ENCODE measurements at regions not wholly inside any gene's neighbourhood (a gene's known extent, or its start where the extent isn't known, plus 50 kb on each side); places are given as distances from the start of the nearest gene placed in this dataset.

DNA sequence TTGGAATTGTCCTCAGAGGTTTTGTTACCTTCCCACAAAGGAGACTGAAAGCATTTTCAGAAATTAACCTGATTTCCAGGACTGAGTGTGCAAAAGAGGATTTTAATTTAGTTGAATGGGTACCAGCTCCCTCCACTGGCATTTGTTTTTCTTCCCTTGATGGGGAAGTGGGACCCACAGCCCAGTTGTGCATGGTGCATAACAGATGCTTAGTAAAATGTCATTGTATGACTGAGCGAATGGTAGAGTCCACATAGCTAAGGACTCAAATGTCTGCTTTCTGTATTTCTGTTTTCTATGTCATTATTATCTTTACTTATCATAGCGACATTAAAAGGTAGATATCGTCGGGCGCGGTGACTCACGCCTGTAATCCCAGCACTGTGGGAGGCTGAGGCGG, 75.5 kb upstream of the RAPH1 start:
- TF ChIP-seq, protein P1, sequence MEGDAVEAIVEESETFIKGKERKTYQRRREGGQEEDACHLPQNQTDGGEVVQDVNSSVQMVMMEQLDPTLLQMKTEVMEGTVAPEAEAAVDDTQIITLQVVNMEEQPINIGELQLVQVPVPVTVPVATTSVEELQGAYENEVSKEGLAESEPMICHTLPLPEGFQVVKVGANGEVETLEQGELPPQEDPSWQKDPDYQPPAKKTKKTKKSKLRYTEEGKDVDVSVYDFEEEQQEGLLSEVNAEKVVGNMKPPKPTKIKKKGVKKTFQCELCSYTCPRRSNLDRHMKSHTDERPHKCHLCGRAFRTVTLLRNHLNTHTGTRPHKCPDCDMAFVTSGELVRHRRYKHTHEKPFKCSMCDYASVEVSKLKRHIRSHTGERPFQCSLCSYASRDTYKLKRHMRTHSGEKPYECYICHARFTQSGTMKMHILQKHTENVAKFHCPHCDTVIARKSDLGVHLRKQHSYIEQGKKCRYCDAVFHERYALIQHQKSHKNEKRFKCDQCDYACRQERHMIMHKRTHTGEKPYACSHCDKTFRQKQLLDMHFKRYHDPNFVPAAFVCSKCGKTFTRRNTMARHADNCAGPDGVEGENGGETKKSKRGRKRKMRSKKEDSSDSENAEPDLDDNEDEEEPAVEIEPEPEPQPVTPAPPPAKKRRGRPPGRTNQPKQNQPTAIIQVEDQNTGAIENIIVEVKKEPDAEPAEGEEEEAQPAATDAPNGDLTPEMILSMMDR (IDR thresholded peaks at IDR 0.05): no peak
- no peak for TF ChIP-seq ZFX (IDR thresholded peaks at IDR 0.05; ENCODE audit: borderline replicate concordance)

All from 22Rv1 (cell line).